ENCODE measurements at regions not wholly inside any gene's neighbourhood (a gene's known extent, or its start where the extent isn't known, plus 50 kb on each side); places are given as distances from the start of the nearest gene placed in this dataset.

- peaks cover 28% of the 10 kb centered on the region for H4K20me1 ChIP-seq (replicated peaks; ENCODE audit: control insufficient read depth, insufficient read depth, low read length)
- no peak for DNase-seq (ENCODE audit: extremely low read depth in 1 of 4, low spot score in 3 of 4)
- intact Hi-C loops (cut with micrococcal nuclease), result no loop called here
- ChIA-PET CTCF (ENCODE audit: low intra/inter-chr PET ratio) (interaction anchor here (0.6 kb wide), 1 partner anchor 93 kb away, joined by 3 read pairs; no protein-coding TSS in a partner anchor), POLR2A (interaction anchor here (0.5 to 0.6 kb wide), 4 partner anchors 76 to 1066 kb away, joined by 3 to 4 read pairs (median 3); no protein-coding TSS in a partner anchor)
- H3K79me2 ChIP-seq (ENCODE audit: control insufficient read depth, insufficient read depth, low read length), result no peaks in the 10 kb centered on the region
- BruUV-seq (replicated peaks), result no TSS peak
- no peak for FAIRE-seq
- no peak overlapping the region for H3K4me2 ChIP-seq (ENCODE audit: insufficient read depth, low read length)
- TF ChIP-seq NFE2L1 (tag; IDR thresholded peaks at IDR 0.05; ENCODE audit: borderline replicate concordance, low read depth) (no peak), SIN3B (IDR thresholded peaks at IDR 0.05; ENCODE audit: low read depth) (no peak), ARID3A (IDR thresholded peaks at IDR 0.05; ENCODE audit: borderline replicate concordance, low read depth, low read length) (no peak), FOXK1 (CRISPR knock-in tag; IDR thresholded peaks at IDR 0.05; ENCODE audit: borderline replicate concordance) (no peak), ETV6 (IDR thresholded peaks at IDR 0.05; ENCODE audit: borderline replicate concordance in 1 of 2, low read depth in 2 of 2, low read length in 1 of 2) (no peak), ETV6 (CRISPR knock-in tag; IDR thresholded peaks at IDR 0.05; ENCODE audit: borderline replicate concordance) (no peak), POLR2H (tag; IDR thresholded peaks at IDR 0.05; ENCODE audit: low read depth) (no peak), MTA2 (IDR thresholded peaks at IDR 0.05; ENCODE audit: low read depth) (no peak), ZNF586 (CRISPR knock-in tag; conservative IDR thresholded peaks at IDR 0.05) (no peak), SAFB2 (IDR thresholded peaks at IDR 0.05; ENCODE audit: borderline replicate concordance, low read depth, low read length, severe bottlenecking) (no peak), ZNF318 (IDR thresholded peaks at IDR 0.05; ENCODE audit: borderline replicate concordance in 1 of 2, low read depth in 1 of 2) (no peak)
- H3K9ac ChIP-seq (ENCODE audit: insufficient read depth in 1 of 2, low read depth in 2 of 2, low read length in 2 of 2), result no peak overlapping the region
- H3K36me3 ChIP-seq (ENCODE audit: control insufficient read depth, insufficient read depth, low read length), result no peaks in the 10 kb centered on the region
- no peak overlapping the region for H3K4me3 ChIP-seq
- H2AFZ ChIP-seq (ENCODE audit: low read depth, low read length), result no peak overlapping the region
- in situ Hi-C loops (cut with MboI), result no loop called here
- peaks cover 40 to 89% of the 10 kb centered on the region in 2 experiments for H3K27me3 ChIP-seq (ENCODE audit: control insufficient read depth in 2 of 2, insufficient read depth in 2 of 2, low read length in 2 of 2)
- no peak overlapping the region for H3K27ac ChIP-seq (ENCODE audit: extremely low read depth, low read depth, low read length)
- 0% methylated on average over 9 of the region's 9 CpGs for WGBS (ENCODE audit: insufficient coverage, low coverage, missing lambda C conversion rate)
- ATAC-seq, result no peak
- H3K9me1 ChIP-seq (ENCODE audit: control insufficient read depth, insufficient read depth, low read length), result no peaks in the 10 kb centered on the region
- 0 out of 5 replicates have a peak, but pooled peaks cover 0 to 7% of the 10 kb centered on the region in 2 experiments for H3K4me1 ChIP-seq (replicated peaks in 1 of 2; ENCODE audit: control insufficient read depth in 2 of 2, insufficient read depth in 2 of 2, low read length in 2 of 2)
- H3K9me3 ChIP-seq (replicated peaks; ENCODE audit: control insufficient read depth, insufficient read depth, low read depth, low read length), result no peaks in the 10 kb centered on the region
Observed at GRCh38 chr1:38128926-38129453, 82.4 kb upstream of the POU3F1 start.

Measured in K562 (cell line).